HUES64 (cell line): ENCODE measurements at regions not wholly inside any gene's neighbourhood (a gene's known extent, or its start where the extent isn't known, plus 50 kb on each side); places are given as distances from the start of the nearest gene placed in this dataset.
"Not testable (repeated sequence)": the region's sequence is repeated elsewhere in the genome, so short reads cannot be mapped to it uniquely, and the experiment has no call there.

Experiments used
- H3K27ac ChIP-seq: 2 replicates; pipeline ENCODE4 v1.7.0; 2013; ENCODE audit warnings: low read depth, low read length, inconsistent platforms
- H3K27me3 ChIP-seq: 2 replicates; pipeline ENCODE4 v1.6.1; 2013; ENCODE audit warnings: mild to moderate bottlenecking, low read length; ENCODE audit not compliant: insufficient read depth
- H3K36me3 ChIP-seq: 2 replicates; pipeline ENCODE4 v1.6.1; 2013; ENCODE audit warnings: mild to moderate bottlenecking, low read length; ENCODE audit not compliant: insufficient read depth
- H3K4me1 ChIP-seq: 2 replicates; pipeline ENCODE4 v1.6.1; 2013; ENCODE audit warnings: mild to moderate bottlenecking, low read length, moderate library complexity; ENCODE audit not compliant: insufficient read depth
- H3K4me3 ChIP-seq: 2 replicates; pipeline ENCODE4 v1.5.1; 2013; ENCODE audit warnings: mild to moderate bottlenecking, low read length, moderate library complexity
- H3K9ac ChIP-seq: 2 replicates; pipeline ENCODE4 v1.6.1; 2013; ENCODE audit warnings: mild to moderate bottlenecking, low read depth, low read length
- H3K9me3 ChIP-seq: 2 replicates; pipeline ENCODE4 v1.6.1; 2013; ENCODE audit warnings: low read depth, low read length; ENCODE audit not compliant: insufficient read depth
- WGBS: fragments of 150-250, 120-280 bp; methylation state at CpG from one replicate; pipeline ENCODE4 v1.1.7; 2013; ENCODE audit warnings: missing lambda C conversion rate; 5-methylcytosine and 5-hydroxymethylcytosine counted together

DNA sequence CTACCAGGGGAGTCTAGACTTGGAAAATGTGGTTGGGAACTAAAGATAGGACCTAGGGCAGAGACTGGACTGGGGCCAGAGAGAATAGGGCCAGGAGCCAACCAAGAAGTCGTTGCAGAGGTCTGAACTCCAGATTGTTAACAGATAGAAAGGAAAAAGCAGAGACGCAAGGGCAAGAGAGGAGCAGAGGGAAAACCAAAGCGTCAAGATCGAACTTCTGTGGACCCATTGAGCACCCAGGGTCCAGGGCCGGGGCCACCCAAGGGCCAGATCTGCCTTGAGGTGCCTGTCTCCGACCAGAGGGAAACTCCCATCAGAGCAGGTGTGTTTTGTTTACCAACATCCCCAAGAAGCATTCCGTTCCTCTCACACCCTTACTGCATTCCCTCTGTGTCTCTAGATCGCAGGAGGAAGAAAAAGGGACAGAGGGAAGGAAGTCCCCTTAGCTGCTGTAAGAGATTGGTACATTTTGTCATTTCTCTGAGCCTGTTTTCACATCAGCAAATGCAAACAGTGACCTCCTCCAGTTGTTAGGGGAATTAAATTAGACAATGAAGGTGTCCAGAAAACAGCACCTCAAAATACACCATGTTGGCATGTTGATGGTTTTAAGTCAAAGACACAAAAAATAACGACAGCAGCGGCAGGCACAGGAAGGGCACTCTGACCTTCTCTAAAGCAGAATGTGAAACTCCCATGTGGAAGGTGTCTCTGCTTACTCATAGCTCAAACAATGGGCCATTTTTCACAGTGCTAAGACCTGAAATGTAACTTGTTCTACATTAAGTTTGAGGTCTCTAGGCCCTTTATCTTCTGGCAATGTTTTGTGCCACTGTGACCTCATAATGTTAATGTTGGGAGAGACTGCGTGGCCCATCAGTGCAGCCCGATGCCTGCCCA is 105.8 kb upstream of the RAB4A start:
- H3K27ac ChIP-seq, result no peak overlapping the region
- H3K9me3 ChIP-seq, result no peaks in the 10 kb centered on the region
- H3K36me3 ChIP-seq, result no peaks in the 10 kb centered on the region
- 90% methylated on average over 12 of the region's 12 CpGs for WGBS
- peaks cover 12% of the 10 kb centered on the region for H3K4me1 ChIP-seq
- no peak overlapping the region for H3K9ac ChIP-seq
- no peaks in the 10 kb centered on the region for H3K27me3 ChIP-seq
- no peak overlapping the region for H3K4me3 ChIP-seq

DNA sequence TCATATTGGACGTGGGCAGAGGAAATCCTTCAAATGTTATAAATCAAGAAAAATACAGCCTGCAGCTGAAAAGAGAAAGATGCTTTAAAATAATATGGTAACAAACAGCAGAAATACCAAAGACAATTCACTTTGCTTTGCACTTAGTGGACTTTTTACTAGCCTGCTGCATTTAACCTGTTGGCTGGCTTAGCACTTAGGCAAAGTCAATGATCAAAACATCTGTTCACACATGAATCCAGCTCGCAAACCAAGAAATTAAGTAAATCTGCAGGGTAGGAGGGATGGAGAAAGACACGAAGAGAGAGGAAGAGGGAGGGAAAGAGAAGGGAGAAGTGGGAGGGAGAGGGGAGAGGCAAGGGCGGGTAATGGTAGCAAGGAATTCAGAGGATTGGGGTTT is 103.6 kb upstream of the RAB4A start:
- Histone ChIP-seq H3K27me3 (no peaks in the 10 kb centered on the region), H3K4me3 (no peak overlapping the region), H3K4me1 (peaks cover 12% of the 10 kb centered on the region), H3K27ac (no peak overlapping the region), H3K9me3 (no peaks in the 10 kb centered on the region), H3K36me3 (no peaks in the 10 kb centered on the region), H3K9ac (no peak overlapping the region)
- 89% methylated on average over 4 of the region's 4 CpGs for WGBS

DNA sequence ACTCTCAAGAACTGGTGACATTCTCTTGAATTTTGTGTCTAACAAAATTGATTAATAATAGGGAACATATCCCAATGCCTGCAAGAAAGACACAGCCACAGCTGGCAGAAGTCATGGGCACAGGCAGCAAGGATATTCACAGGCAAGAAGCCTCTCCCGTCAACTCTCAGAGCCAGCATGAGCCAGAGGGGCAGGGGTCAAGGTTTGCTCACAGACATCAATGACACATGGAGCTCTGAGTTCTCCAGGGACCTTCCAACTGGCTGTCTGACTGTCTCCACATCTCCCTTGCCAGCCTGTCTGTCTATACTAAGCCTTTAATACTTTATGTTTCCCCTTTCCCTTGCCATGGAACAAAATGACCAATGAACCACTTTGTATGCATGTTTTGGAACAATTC is 101.5 kb upstream of the RAB4A start:
- 91% methylated on average over 1 of the region's 1 CpG for WGBS
- no peaks in the 10 kb centered on the region for H3K27me3 ChIP-seq
- H3K9me3 ChIP-seq, result no peaks in the 10 kb centered on the region
- no peak overlapping the region for H3K27ac ChIP-seq
- no peaks in the 10 kb centered on the region for H3K36me3 ChIP-seq
- no peak overlapping the region for H3K9ac ChIP-seq
- peaks cover 10% of the 10 kb centered on the region; the same call in 1 of the 2 replicates for H3K4me1 ChIP-seq
- no peak overlapping the region for H3K4me3 ChIP-seq

DNA sequence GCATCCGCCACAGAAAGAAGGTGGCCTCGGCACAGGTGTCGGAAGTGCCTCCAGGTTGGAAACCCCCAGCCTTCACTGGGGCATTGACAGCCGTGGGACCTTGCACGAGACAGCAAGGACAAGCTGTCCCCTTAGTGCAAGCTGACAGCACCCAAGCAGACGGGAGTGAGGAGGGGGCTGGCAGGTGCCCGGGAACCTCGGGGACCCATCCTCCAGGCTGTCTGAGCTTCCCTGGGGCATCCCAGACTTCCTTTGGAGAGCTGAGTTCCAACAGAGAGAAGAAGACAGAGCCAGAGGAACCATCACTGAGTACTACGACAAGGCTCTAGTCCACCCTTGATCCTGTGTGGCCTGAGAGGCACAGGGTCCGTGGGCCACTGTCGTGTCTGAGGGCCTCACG is 100.6 kb upstream of the RAB4A start:
- Histone ChIP-seq H3K4me3 (no peak overlapping the region), H3K27ac (no peak overlapping the region), H3K4me1 (peaks cover 8% of the 10 kb centered on the region; the same call in 1 of the 2 replicates), H3K27me3 (no peaks in the 10 kb centered on the region), H3K9ac (no peak overlapping the region), H3K36me3 (no peaks in the 10 kb centered on the region), H3K9me3 (no peaks in the 10 kb centered on the region)
- 90% methylated on average over 12 of the region's 12 CpGs for WGBS

DNA sequence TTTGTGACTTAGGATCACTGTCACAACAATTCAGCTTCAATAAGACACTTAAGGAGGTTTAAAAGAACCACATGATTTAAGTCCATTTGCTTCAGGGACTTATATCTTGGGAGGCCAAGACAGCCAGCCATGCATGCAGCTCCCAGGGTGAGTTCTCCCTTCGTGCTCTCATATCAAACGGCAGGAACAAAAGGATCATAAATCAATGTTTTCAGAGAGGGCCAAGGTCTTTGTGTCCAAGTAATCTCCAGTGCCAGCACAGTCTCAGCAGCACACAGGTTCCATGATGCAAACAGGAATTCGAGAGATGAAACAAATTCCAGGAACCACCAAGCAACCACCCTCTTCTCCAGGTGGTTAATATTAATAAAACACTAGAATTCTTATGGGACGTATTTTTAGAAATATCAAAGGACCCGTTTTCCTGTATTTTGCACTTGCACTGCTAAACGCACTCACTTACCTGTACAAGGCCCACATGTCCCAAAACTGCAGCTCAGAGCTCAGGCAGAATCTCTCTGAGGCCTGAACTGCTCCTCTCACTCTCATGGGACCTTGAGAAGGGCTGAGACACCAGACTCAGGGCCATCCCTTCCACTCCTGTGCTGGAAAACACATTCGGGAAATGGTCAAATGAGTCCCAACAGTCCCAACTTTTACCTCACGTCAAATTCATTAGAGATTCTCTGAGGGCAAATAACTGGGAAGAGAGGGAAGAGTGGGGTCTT is 100.0 kb upstream of the RAB4A start:
- WGBS, result 91% methylated on average over 8 of the region's 8 CpGs
- Histone ChIP-seq H3K9me3 (no peaks in the 10 kb centered on the region), H3K36me3 (no peaks in the 10 kb centered on the region), H3K9ac (no peak overlapping the region), H3K4me1 (0 out of 2 replicates have a peak, but pooled peaks cover 3% of the 10 kb centered on the region), H3K27ac (no peak overlapping the region), H3K27me3 (no peaks in the 10 kb centered on the region), H3K4me3 (no peak overlapping the region)

DNA sequence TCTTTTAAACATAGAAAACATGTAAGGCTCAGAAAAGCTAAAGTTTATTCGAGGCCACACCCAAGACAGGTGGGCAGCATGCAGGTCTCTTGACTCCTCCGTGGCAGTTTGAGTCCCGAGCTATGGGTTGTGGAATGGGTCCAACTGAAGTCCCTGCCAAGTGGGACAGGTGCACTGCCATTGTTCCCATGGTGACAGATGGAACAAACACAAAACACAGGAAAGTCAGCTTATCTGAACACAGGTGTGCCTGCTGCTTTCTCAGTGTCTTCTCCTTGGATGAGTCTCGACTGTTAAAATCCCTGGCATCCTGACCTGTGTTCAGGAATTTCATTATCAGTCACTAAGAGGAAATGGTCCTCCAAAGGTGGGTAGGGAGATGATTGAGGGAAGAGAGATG is 99.0 kb upstream of the RAB4A start:
- WGBS, result 89% methylated on average over 4 of the region's 4 CpGs
- H3K27ac ChIP-seq, result no peak overlapping the region
- no peaks in the 10 kb centered on the region for H3K9me3 ChIP-seq
- H3K27me3 ChIP-seq, result no peaks in the 10 kb centered on the region
- H3K4me3 ChIP-seq, result no peak overlapping the region
- no peaks in the 10 kb centered on the region for H3K36me3 ChIP-seq
- 0 out of 2 replicates have a peak, but pooled peaks cover 3% of the 10 kb centered on the region for H3K4me1 ChIP-seq
- no peak overlapping the region for H3K9ac ChIP-seq

DNA sequence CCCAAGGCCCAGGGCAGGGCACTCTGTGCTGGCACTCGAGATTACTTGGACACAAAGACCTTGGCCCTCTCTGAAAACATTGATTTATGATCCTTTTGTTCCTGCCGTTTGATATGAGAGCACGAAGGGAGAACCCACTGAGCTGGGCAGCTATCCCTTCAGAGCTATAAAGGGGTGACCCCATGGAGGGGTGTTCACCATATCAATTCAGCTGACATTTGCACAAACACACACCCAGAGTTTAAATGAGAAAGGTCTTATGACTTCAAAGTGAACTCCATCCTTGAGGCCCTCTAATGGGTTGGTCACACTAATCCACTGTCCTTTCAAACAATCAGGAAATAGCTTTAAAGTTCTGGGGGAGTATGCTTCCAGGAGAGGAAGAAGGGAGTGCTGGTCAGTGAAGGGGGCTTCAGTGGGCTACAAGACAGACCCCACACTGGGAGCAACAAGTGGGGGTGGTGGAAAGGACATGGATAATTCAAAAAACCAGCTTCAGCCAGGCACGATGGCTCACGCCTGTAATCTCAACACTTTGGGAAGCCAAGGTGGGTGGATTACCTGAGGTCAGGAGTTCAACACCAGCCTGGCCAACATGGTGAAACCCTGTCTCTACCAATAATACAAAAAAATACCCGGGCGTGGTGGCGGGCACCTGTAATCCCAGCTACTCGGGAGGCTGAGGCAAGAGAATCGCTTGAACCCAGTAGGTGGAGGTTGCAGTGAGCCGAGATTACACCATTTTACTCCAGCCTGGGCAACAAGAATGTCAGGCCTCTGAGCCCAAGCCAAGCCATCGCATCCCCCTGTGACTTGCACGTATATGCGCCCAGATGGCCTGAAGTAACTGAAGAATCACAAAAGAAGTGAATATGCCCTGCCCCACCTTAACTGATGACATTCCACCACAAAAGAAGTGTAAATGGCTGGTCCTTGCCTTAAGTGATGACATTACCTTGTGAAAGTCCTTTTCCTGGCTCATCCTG is 97.1 kb upstream of the RAB4A start:
- not testable (repeated sequence) for H3K4me3 ChIP-seq, H3K27me3 ChIP-seq, H3K9ac ChIP-seq, H3K9me3 ChIP-seq, H3K36me3 ChIP-seq, H3K4me1 ChIP-seq
- H3K27ac ChIP-seq, result peak overlapping the region; percentile 49; the same call in 1 of the 2 replicates
- WGBS, result 61% methylated on average over 14 of the region's 14 CpGs

DNA sequence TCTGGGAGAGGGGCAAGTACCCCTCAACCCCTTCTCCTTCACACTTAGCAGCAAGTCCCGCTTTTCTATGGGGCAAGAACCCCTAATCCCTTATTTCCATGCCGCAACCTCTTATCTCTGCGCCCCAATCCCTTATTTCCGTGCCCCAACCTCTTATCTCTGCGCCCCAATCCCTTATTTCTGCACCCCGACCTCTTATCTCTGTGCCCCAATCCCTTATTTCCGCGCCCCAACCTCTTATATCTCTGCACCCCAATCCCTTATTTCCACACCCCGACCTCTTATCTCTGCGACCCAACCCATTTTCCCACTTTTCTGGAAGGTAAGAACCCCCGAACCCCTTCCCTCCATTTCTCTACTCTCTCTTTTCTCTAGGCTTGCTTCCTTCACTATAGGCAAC is 95.6 kb upstream of the RAB4A start:
- H3K36me3 ChIP-seq, H3K9me3 ChIP-seq, H3K27ac ChIP-seq, H3K9ac ChIP-seq, H3K4me1 ChIP-seq, H3K4me3 ChIP-seq, H3K27me3 ChIP-seq: not testable (repeated sequence)
- WGBS, result 72% methylated on average over 11 of the region's 11 CpGs

DNA sequence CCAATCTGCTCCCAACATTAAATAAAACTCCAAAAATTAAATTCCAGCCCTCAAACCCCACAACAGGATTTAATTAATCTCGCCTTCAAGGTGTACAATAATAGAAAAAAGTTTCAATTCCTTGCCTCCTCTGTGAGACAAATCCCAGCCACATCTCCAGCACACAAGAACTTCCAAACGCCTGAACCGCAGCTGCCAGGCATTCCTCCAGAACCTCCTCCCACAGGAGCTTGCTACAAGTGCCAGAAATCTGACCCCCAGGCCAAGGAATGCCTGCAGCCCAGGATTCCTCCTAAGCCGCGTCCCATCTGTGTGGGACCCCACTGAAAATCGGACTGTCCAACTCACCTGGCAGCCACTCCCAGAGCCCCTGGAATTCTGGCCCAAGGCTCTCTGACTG is 94.5 kb upstream of the RAB4A start:
- H3K27me3 ChIP-seq, H3K4me3 ChIP-seq, H3K4me1 ChIP-seq, H3K36me3 ChIP-seq, H3K27ac ChIP-seq, H3K9ac ChIP-seq, H3K9me3 ChIP-seq: not testable (repeated sequence)
- 31% methylated on average over 6 of the region's 6 CpGs for WGBS

DNA sequence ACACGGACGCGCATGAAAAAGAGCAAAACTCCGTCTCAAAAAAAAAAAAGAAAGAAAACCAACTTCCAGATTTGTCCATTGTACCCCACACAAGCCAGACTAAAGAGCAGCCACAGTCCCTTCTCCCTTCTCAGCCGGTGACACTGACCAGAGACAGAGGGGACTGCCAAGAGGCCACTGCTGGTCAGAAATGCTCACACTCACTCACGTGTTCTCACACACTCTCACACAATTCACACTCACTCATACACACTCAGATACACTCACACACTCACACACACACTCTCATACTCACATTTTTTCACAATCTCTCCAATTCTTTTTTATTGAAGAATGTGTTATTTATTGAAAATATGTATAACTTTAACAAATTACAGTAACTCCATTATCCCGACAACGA is 90.8 kb upstream of the RAB4A start:
- Histone ChIP-seq H3K36me3 (no peaks in the 10 kb centered on the region), H3K27me3 (no peaks in the 10 kb centered on the region), H3K4me3 (no peak overlapping the region), H3K9ac (no peak overlapping the region), H3K27ac (peak overlapping the region; percentile 49), H3K9me3 (no peaks in the 10 kb centered on the region), H3K4me1 (peaks cover 4% of the 10 kb centered on the region; the same call in 1 of the 2 replicates)
- WGBS, result 51% methylated on average over 8 of the region's 8 CpGs
